Activated CD4-positive, alpha-beta T cell treated with anti-CD3 and anti-CD28 coated beads, Interleukin-2, amount 50 U/mL, for 1 hour (primary cell): ENCODE measurements at regions not wholly inside any gene's neighbourhood (a gene's known extent, or its start where the extent isn't known, plus 50 kb on each side); places are given as distances from the start of the nearest gene placed in this dataset.

Source experiments
- DNase-seq: peaks from one replicate; pipeline ENCODE4 v3.0.0-alpha.2; 2020

DNA sequence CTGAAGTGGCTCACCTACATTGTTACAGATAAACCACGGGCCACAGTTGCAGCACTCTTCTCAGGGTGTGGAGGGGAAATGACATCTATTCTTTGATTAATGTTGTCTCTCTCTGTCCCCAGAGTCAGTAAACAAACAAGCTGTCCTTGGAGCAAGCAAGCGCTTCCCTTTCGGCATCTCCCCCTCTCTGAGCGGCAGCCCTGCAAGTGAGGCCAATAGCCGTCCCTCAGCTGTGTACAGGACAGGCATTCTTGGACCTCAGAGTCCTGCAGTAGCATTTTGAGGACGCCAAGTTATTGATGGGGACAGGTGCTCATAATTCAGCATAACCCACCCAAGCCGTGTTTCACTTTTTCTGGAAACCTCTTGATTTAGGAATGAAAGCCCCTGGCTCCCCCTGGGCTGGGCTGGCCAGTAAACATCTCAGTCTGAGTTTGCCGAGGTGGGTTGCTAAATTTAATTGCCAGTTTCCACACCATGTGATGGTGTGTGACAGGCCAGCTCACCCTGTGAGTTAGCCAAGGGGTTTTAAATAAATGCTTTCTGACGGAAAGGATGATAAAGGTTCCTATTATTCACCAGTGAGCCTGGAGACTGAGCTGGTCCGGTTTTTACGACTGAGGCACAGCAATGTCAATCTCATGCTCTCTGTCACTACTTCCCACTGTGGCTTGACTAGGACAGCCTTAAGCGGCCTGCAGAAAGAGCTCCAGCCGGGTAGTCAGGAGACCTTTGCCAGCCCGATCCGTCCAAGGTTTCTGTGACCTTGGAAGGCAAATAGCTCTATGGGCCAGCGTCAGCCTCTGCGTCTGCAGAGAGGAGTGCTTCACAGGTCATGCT is 214.8 kb upstream of the RREB1 start:
- no peak for DNase-seq

DNA sequence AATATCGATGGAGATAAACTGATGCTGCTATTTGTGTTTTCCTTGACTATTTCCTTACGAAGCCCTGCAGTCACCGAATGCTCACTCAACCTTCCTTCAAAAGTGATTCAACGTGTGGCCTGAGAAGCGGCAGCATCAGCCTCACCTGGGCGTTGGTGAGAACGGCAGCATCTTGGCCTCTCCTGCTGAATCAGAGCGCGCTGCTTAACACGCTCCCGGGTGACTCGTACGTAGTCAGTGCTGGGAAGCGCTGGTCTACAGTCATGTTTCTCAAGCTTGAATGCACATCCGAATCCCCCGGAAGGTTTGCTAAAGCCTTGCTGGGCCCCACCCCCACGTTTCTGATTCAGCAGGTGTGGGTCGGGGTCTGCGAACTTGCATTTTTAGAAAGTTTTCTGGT is 214.1 kb upstream of the RREB1 start:
- DNase-seq = no peak

DNA sequence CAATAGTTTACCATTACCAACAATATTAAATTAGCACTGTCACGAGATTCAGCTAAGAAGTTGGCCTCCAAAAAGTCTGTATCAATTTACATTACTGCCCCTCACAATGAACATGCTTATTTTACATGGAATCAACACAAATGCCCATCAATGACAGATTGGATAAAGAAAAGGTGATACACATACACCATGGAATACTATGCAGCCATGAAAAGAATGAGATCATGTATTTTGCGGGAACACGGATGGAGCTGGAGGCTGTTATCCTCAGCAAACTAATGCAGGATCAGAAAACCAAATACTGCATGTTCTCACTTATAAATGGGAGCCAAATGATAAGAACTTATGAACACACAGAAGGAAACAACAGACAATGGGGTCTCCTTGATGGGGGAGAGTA is 211.8 kb upstream of the RREB1 start:
- no peak for DNase-seq

DNA sequence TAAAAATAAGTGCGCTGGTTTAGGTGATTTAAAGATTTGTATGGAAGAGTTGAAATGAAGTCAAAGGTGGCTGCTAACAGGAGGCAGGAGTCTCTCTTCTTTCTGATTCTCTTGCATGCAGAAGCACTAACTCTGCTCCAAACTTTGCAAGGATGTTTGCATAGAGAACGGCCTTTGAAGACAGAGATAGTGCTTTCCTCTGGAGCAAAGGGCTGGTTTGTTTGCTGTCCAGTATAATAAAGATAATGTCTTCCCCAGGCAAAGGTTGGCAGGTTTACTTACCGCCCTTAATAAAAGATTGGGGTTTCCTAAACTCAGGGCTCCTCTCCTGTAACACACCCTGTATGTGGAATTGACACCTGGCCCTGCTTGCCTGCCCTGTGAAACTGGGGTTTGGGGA is 210.6 kb upstream of the RREB1 start:
- no peak for DNase-seq

DNA sequence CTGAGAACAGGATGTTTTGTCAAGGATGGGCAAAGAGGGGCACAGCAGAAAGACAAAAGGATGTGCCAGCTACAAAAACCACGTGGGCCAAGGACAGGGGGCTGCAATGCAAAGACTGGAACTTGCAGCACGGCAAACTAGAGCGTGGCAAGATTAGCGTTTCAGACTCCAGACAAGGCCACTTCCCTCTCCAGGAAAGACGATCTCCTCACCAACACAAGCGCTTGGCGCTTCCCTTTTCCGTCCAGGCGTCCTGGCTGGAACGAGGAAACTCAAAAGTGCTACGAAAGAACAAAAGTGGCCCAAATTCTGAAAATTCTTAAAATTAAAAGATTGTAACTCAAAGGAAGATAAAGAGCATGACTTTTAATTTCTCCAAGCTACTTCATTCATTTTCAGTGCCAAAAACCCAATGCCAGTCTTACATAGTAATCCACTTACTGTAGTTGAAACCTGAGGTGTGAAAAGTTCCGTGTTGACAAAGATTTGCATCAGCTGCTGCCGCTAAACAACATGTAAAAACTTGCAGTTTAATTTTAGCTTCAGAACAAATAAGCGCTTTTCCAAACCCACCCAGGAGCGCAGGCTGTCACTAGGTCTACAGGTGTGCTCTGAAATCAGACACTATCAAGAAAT is 207.1 kb upstream of the RREB1 start:
- DNase-seq = no peak

DNA sequence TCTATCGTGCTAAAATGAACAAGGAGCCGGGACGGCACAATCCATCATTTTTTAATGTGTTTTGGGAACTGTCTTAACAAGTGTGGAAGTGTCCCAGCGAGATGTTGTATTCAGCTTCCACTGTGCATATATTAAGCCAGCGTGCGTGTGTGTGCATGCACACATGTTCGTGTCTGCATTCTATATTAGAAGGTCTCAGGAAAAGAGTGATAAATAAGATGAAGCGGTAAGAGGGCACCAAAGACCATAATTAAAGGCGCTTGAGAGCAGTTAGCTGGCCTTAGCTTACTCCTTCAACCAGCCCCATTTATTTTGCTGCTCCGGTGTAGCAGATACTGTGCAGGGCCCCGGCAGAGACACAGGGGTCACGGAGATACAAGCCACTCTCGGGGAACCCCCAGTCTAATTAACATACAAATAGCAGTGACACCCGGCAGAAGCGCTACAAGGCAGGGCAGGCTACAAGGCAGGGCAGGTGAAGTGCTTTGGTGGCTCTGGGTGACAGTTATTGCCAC is 206.5 kb upstream of the RREB1 start:
- DNase-seq = no peak

DNA sequence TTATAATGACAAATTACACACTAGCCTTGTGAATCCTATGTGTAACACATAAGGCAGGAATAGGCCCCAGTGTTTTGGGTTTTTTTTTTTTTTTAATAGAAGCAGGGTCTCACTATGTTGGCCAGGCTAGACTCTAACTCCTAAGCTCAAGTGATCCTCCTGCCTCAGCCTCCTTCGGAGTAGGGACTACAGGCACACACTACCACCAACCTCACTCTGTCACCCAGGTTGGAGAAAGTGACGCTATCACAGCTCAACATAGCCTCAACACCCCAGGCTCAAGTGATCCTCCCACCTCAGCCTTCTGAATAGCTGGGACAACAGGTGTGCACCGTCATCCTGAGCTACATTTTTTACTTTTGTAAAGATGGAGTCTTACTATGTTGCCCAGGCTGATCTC is 205.8 kb upstream of the RREB1 start:
- no peak for DNase-seq

DNA sequence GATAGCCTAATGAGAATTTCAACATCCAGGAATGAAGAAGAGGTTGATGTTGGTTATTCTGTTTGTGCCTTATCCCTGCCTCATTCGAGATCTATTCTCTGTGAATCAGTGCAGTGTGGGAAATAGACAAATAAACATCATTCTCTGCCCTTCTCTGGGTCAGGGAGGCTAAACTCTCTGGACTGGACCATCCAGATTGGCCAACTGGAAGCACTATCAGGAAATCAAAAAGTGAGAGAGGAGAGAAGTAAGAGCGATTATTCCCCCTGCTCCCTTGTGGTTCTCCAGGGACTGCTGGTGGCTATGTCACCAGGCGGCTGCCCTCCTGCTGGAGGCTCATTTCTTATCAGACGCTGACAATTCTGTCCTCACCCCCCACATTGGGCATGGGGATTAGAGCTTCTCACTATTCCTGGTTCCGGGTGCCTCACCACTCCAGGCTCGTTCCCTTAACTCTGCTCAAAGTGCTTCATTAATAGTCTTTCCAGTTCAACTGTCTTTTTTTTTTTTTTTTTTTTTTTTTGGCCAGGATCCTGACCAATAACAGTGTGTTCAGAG is 201.7 kb upstream of the RREB1 start:
- DNase-seq = no peak

DNA sequence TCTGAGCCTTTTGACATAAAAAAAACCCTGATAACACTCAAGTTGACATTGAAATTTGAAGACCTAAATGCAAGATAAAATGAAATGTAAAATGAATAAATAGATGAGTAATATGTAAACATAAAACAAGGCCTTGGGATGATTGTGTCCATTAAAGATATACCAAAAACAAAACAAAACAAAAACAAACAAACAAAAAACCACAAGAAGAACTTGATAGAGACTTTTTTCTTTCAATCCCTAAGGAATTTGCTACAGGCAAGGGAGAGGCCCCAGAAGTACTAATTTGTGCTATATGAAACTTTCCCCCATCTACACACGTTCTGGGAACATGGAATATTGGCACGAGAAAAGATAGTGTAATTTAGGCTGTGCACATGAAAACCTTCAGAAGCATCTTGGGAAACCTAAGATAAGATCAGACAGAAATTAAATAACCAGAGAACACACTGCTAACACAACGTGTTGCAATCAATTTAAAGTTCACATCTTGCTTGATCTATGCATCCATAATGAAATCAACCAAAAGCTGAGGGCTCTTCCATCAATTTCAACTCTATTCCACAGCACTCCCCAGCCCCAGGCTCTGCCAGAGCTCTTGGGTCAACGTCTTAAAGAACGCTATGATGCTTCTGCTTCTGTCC is 201.1 kb upstream of the RREB1 start:
- DNase-seq = no peak

DNA sequence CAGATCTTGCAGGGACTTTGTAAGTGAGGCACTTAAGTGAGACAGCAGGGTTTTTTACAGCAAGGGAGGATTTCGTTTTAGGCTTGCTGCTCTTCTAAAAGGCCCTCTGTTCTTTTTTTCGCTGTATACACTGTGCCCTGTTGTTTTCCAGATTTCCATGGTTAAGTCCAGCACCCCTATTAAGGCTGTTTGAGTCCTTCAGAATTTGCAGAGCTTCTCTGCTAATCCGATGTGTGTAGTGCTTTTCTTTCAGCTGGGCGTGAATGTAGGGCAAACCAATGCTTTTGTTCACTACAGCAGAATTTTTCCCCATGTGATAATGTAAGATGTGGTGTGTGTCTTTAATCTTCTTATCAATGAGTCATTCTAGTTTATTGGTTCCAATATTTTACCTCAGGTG is 200.5 kb upstream of the RREB1 start:
- DNase-seq = no peak

DNA sequence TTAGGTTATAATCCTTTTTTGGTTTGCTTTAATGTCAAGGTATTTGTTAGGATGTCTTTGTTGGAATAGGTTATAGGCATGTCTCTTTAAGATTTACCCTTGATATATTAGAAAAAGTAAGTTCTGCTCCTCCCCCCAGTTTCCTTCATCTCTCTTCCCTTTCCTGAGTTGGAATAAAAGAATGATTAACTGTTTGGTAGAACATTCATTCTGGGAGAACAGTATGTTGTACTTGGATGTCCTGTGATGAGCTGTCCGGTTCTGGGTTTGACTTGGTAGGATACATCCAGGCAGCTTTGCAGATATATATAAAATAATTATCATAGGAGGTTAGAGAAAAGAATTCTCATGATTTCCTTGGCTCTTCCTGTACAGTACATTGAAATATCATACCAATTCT is 199.6 kb upstream of the RREB1 start:
- no peak for DNase-seq

DNA sequence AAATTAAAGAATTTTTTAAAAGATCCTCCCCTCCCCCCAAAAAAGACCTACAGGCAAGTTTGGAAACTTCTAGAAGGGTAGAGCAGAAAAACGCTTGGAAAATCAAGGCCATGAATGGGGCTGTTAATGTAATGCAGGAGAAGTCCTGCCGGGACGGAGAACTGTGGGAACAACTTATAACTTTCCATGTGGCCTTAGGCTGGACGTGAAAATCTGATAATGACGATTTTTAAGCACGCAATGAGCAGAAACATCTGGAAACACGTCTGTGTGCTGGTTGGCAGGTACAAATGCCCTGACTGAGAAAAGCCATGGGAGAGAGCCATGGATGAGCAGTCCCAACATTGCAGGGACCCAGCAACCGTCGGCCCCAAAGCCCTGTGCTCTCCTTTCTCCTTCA is 198.7 kb upstream of the RREB1 start:
- DNase-seq = no peak

DNA sequence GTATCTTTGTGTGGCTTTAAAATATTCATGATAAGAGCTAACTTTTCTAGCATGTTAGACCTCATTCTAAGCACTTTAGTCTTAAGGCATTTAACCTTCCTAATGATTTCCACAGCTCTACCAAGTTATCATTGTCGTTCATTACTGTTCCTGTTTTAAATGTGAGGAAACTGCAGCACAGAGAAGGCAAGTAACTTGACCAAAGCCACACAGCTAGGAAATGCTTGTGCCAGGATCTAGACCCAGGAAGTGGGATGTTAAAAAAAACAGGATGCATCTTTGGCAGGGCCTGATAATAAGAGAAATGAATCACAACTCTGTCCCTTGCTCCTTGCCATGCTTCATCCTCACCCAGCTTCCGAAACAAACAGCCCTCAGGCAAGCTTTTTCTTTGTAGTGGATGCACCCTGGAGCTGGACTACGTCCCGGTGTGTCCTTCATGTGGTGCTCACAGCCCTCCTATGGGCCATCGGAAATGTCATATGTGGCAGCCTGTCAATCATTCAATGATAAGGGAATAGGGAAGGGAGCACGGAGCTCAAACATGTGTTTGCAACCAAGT is 196.9 kb upstream of the RREB1 start:
- no peak for DNase-seq

DNA sequence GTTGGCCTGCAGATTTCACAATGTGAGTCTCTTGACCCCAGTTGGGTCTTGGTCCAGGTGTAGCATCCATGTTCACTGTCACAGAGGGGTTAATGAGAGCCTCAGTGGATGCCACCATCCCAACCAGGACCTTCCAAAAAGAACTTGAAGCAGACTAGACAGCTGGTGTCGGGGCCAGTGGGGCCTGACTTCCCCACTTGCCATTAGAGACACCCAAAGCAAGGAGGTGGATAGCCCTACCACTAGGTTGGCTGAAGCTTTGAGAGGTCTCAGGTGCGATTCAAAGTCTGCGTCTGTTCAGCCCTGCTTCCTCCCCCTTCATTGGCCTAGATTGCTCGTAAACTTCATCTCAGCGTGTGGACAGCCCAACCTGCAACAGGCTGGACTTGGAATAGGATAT is 196.4 kb upstream of the RREB1 start:
- DNase-seq = no peak

DNA sequence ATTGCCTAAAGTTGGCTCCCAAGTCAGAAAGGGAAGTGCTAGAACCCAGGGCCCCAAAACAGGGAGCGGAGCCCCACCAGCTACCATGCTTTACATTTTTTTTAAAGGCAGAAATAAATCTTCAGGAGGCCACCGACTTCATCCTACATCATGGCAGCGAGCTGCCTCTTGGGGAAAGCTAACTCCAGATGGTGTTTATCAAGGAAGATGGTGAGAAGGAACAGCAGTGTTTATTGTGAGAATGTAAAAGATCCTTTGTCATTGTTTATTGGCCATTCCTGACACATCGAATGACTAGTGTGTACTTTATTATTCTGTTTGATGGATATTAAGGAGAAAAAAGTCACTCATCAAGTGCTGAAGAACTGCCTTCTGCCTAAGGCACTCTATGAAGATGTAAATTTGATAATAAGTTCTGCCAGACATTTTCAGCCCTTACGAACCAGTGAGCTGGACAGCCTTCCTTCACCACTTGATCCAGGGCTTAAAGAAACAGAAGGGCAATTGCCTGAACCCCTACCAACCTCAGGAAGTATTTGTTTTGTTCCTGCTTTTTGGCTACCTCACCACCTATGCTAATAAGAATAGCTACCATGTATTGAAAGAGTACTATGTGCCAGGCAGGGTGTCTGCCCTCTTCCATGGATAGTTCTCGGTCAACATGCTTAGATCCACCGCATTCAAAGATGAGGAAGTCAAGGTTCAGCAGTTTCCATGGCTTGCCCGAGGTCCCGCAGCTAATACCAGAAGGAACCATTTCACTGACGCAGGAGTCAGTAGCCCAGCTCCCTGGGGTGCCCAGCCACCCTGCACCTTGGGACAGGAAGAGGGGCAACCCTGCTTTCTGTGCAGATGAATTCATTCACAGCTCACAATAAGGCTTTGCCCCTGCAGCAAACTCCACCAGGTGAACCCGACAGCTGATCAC is 194.7 kb upstream of the RREB1 start:
- DNase-seq = no peak

DNA sequence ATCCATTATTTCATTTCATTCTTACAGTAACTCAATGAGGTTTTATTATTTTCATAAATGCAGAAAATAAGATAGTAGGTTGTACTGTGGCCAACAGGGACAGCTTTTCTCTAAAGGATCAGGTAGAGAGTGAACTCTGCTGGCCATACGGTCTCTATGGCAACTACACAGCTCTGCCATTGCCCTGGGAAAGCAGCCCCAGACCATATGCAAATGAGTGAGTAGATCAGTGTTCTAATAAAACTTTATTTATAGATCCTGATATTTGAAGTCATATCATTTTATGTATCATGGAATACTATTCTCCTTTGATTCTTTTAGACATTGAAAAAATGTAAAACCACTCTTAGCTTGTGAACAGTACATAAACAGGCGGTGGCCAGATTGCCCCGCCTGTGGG is 192.5 kb upstream of the RREB1 start:
- DNase-seq = no peak

DNA sequence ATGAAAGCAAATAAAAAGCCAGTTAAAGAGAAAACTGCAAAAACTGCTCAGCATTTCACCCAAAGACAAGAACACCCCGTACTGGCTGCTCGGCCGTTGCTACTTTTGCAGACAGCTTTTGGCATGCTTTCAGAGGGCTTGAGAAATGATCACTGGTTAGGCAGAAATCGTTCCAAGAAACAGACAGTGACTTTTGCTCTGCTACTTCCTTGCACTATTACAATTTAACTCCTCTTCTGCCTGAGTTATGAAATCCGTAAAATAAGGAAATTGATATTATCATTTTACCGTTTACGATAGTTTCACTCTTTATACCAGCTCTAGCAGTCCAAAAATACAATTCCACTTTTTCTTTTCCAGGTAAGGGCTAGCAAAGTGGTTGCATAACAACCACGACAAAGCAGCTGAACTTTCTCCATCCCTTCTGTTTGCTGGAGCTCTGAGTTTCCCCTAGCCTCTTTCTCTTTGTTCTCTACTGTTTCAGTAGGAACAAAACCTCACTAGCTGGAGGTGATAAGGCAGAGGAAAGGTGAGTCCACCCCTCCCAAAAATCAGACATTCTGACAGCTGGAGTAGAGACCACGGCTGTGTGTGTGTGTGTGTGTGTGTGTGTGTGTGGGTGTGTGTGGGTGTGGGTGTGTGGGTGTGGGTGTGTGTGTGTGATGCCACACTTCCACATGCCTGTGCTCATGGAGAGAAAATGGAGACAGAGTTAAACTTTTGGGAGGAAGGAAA is 191.8 kb upstream of the RREB1 start:
- no peak for DNase-seq

DNA sequence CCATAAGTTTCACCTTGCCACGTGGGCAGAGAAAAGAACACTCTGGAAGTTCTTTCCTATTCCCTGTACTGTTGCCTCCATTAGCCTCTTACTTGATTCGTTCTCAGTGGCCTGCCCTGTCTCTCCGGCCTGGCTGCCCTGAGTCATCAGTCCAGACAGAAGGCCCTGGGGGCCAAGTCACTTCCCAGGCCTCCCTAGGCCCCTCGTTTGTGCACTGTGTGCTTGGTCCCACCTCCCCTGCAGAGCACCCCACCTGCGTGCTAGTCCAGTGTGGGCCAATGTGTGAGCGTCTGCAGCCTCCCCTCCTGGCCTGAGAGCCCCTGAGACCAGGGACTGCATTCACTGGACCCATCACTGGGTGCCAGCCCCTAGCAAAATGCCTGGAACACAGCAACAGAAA is 191.2 kb upstream of the RREB1 start:
- DNase-seq = no peak

DNA sequence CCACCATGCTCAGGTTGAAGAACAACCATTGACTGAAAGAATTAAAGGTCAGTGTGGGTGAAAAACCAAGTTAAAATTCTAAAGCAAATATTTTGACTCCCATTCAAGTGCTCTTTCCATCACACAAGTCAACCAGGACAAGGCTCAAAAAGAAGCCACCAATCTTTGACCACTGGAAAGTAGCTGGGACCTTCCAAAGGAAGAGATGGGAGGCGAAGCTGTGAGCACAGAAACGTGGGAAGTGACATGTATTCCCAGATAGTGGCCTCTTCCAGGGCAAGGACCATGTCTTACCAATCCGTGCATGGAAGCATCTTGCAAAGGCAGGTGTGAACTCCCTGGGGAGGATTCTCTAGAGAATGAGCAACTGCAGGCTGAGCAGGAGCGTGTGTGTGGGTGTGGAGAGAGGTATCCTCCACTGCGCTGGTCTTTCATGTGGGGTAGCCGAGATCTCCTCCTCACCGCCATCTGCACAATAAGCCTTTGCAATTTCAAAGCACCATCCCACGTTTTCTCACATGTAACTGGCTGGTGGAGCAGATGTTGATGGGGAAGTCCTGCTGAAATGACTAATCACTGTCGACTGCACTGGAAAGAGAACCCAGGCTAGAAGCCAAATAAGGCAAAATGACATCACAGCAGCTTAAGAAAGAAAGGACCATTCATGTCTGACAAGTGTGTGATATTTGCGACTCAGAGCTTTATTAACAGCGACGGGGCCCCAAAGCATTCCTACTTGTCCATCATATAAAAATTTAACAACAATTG is 189.4 kb upstream of the RREB1 start:
- DNase-seq = no peak

DNA sequence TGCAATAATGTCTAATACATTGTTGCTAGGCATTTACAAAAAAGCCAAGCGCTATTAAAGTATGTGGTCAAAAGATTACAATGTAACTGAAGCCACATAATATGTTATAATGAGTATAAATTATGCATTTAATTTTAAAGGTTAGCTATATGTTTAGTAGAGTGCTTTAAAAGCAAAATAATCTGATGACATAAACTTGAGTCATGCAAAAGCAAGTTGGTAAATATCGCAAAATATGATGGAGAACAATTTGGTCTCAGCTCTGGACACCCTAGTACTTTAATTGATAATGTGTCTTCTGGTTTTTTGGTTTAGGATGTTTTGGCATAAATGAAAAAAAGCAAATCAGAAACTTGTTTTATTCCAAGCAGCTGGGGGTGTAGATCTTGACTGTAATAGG is 188.6 kb upstream of the RREB1 start:
- no peak for DNase-seq
